Endothelial cell of umbilical vein (primary cell): ENCODE measurements at regions not wholly inside any gene's neighbourhood (a gene's known extent, or its start where the extent isn't known, plus 50 kb on each side); places are given as distances from the start of the nearest gene placed in this dataset.

Source experiments
- BruUV-seq: library from RNA; stranded (reverse); fragments of 400-500 nt; replicated peaks from 2 replicates; lab custom pipeline; 2021; lab: Mats Ljungman, UMichigan
- CTCF ChIA-PET: fragments of 300-600, 350-600 bp; sonication (Branson Sonifier 250); formaldehyde crosslinking; loops from one replicate; lab custom pipeline; 2021; ENCODE audit warnings: antibody characterized with exemption, inconsistent platforms; lab: Charles Lee
- POLR2A ChIA-PET: fragments of 300-600, 350-600 bp; sonication (Branson Sonifier 250); formaldehyde crosslinking; loops from one replicate; lab custom pipeline; 2021; ENCODE audit warnings: antibody characterized with exemption, inconsistent platforms; lab: Charles Lee
- DNase-seq: peaks from one replicate; pipeline ENCODE4 v3.0.0-alpha.2; 2011; ENCODE audit warnings: low read depth, low spot score
- FAIRE-seq: peaks from 2 replicates; lab custom pipeline; 2011; peaks lifted over from hg19 to GRCh38; lab: Jason Lieb, UNC
- H2AFZ ChIP-seq: 2 replicates; pipeline ENCODE4 v1.6.0; 2012; ENCODE audit warnings: low read depth, low read length, control low read depth, inconsistent platforms
- H3K27ac ChIP-seq: 2 replicates; pipeline ENCODE4 v1.5.1; 2011; ENCODE audit warnings: low read depth, mild to moderate bottlenecking, control low read depth, low read length, moderate library complexity; ENCODE audit not compliant: insufficient read depth
- H3K27me3 ChIP-seq, 2 experiments: 2 replicates each; pipeline versions ENCODE4 v1.6.0 to v1.6.1; 2011; ENCODE audit warnings: low read length in 2 of 2, mixed read lengths in 1 of 2; ENCODE audit not compliant: control insufficient read depth in 2 of 2, insufficient read depth in 2 of 2
- H3K36me3 ChIP-seq, 2 experiments: 2 replicates in 1 of 2; 3 replicates in 1 of 2; pipeline ENCODE4 v1.5.1; 2011; ENCODE audit warnings: low read length in 2 of 2, mild to moderate bottlenecking in 1 of 2, moderate library complexity in 1 of 2; ENCODE audit not compliant: control insufficient read depth in 2 of 2, insufficient read depth in 2 of 2; ENCODE audit errors: extremely low read depth in 1 of 2
- H3K4me1 ChIP-seq: 3 replicates; pipeline ENCODE4 v1.5.1; 2011; ENCODE audit warnings: mild to moderate bottlenecking, low read length; ENCODE audit not compliant: control insufficient read depth, insufficient read depth; ENCODE audit errors: extremely low read depth
- H3K4me2 ChIP-seq: 2 replicates; pipeline ENCODE4 v1.6.1; 2011; ENCODE audit warnings: low read length, control low read depth, mixed read lengths; ENCODE audit not compliant: insufficient read depth
- H3K4me3 ChIP-seq, 3 experiments: fragments of 200-600 bp in 1 of 3; sonication (generic), shearing (Covaris generic) in 1 of 3; replicated peaks in 1 of 3; 2 replicates each; pipeline ENCODE4 v1.5.1; 2011 to 2016; ENCODE audit warnings: control low read depth in 3 of 3, low read length in 3 of 3, mild to moderate bottlenecking in 2 of 3, inconsistent platforms in 1 of 3, low read depth in 1 of 3, moderate library complexity in 1 of 3; ENCODE audit not compliant: insufficient read depth in 1 of 3
- H3K79me2 ChIP-seq: 2 replicates; pipeline ENCODE4 v1.6.0; 2012; ENCODE audit warnings: low read length, inconsistent platforms; ENCODE audit not compliant: control insufficient read depth, insufficient read depth
- H3K9ac ChIP-seq: replicated peaks from 2 replicates; pipeline ENCODE3; 2011; ENCODE audit warnings: low read length, control low read depth; ENCODE audit not compliant: insufficient read depth; ENCODE audit errors: extremely low read depth
- H3K9me1 ChIP-seq: replicated peaks from 3 replicates; pipeline ENCODE4 v1.6.0; 2011; ENCODE audit warnings: mild to moderate bottlenecking, low read length; ENCODE audit not compliant: control insufficient read depth, insufficient read depth; ENCODE audit errors: extremely low read depth
- H3K9me3 ChIP-seq: replicated peaks from 2 replicates; pipeline ENCODE4 v1.5.1; 2012; ENCODE audit warnings: low read length, inconsistent platforms; ENCODE audit not compliant: control insufficient read depth, insufficient read depth
- H4K20me1 ChIP-seq: replicated peaks from 2 replicates; pipeline ENCODE3; 2011; ENCODE audit warnings: mild to moderate bottlenecking, low read length; ENCODE audit not compliant: control insufficient read depth, insufficient read depth; ENCODE audit errors: extremely low read depth
- EZH2 ChIP-seq: IDR thresholded peaks from 2 replicates; pipeline ENCODE4 v1.6.1; 2012; ENCODE audit warnings: borderline replicate concordance, low read depth, mild to moderate bottlenecking, moderate library complexity, low read length, inconsistent platforms; ENCODE audit not compliant: severe bottlenecking
- GATA2 ChIP-seq: IDR thresholded peaks from 2 replicates; pipeline ENCODE4 v1.7.0; 2011; ENCODE audit warnings: low read depth, mild to moderate bottlenecking, moderate library complexity, mixed read lengths, low read length; ENCODE audit not compliant: insufficient read length, insufficient read depth
- JUN ChIP-seq: IDR thresholded peaks from 2 replicates; pipeline ENCODE4 v1.6.1; 2011; ENCODE audit warnings: borderline replicate concordance, low read depth; ENCODE audit not compliant: insufficient read length, insufficient read depth
- MYC ChIP-seq: IDR thresholded peaks from one replicate; pipeline ENCODE4 v1.6.1; 2011; ENCODE audit warnings: mild to moderate bottlenecking, low read depth, low read length
- POLR2A ChIP-seq: IDR thresholded peaks from 2 replicates; pipeline ENCODE4 v1.6.1; 2012; ENCODE audit warnings: low read depth, mild to moderate bottlenecking, control low read depth, low read length
- POLR2AphosphoS5 ChIP-seq: IDR thresholded peaks from 2 replicates; pipeline ENCODE4 v1.6.1; 2012; ENCODE audit warnings: low read depth, mild to moderate bottlenecking, control low read depth, low read length, moderate library complexity; ENCODE audit not compliant: insufficient read depth
- dilution Hi-C: fragments of 300-500 bp; cut with MboI; formaldehyde crosslinking; loops from one replicate; pipeline ENCODE4 v1.15.0; 2019; ENCODE audit warnings: low sequenced_read_pairs; ENCODE audit not compliant: extremely low pct_ligation_motif_present
- intact Hi-C: fragments of 100-400 bp; cut with micrococcal nuclease; formaldehyde crosslinking; loops from one replicate; pipeline ENCODE4 v1.10.0; 2022
- TF ChIP-seq, protein P1 (sequence below), 2 donors: IDR thresholded peaks; 1 replicate in 1 of 2; 2 replicates in 1 of 2; pipeline ENCODE4 v1.5.1; 2011; ENCODE audit warnings: low read length in 2 of 2, mild to moderate bottlenecking in 2 of 2, moderate library complexity in 2 of 2, control low read depth in 1 of 2, inconsistent platforms in 1 of 2, low read depth in 1 of 2; ENCODE audit not compliant: insufficient read depth in 1 of 2; ENCODE audit errors: extremely low read depth in 1 of 2

DNA sequence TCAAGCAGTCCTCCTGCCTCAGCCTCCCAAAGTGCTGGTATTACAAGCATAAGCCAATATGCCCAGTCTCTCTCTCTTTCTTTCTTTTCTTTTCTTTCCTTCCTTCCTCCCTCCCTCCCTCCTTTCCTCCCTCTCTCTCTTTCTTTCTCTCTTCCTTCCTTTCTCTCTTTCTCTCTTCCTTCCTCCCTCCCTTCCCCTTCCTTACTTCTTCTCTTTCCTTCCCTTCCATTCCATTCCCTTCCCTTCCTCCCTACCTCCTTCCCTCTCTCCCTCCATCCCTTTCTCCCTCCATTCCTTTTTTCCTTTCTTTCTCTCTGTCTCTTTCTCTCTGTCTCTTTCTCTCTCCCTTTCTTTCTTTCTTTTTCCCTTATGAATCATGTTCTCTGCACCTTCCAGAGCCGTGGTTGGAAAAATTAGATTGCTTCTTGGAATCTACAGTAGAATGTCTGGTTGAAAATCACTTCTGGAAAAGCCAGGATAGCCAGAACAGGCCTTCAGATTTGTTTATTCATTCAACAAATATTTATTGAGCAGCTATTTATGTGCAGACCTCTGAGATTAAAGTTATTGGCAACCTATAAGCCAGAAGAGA, 68.4 kb upstream of the ARHGAP5 start:
- no peak for DNase-seq
- Histone ChIP-seq H3K36me3 (no peaks in the 10 kb centered on the region), H3K9me3 (no peaks in the 10 kb centered on the region), H3K27me3 (no peaks in the 10 kb centered on the region), H3K4me1 (peaks cover 7% of the 10 kb centered on the region), H3K9ac (no peak overlapping the region), H3K4me3 (no peak overlapping the region), H3K79me2 (no peaks in the 10 kb centered on the region), H3K9me1 (no peaks in the 10 kb centered on the region), H2AFZ (no peak overlapping the region), H3K4me2 (no peak overlapping the region), H4K20me1 (no peaks in the 10 kb centered on the region), H3K27ac (no peak overlapping the region)
- no peak for FAIRE-seq
- intact Hi-C loops (no loop called here), dilution Hi-C loops (no loop called here)
- CTCF ChIA-PET = interaction anchor here (0.6 kb wide), 1 partner anchor 87 kb away, joined by 3 read pairs; no protein-coding TSS in a partner anchor
- BruUV-seq = no TSS peak
- POLR2A ChIA-PET = no interaction called here
- TF ChIP-seq POLR2AphosphoS5 (no peak), EZH2 (no peak), GATA2 (no peak), MYC (no peak), POLR2A (no peak), JUN (no peak)
- TF ChIP-seq, protein P1, sequence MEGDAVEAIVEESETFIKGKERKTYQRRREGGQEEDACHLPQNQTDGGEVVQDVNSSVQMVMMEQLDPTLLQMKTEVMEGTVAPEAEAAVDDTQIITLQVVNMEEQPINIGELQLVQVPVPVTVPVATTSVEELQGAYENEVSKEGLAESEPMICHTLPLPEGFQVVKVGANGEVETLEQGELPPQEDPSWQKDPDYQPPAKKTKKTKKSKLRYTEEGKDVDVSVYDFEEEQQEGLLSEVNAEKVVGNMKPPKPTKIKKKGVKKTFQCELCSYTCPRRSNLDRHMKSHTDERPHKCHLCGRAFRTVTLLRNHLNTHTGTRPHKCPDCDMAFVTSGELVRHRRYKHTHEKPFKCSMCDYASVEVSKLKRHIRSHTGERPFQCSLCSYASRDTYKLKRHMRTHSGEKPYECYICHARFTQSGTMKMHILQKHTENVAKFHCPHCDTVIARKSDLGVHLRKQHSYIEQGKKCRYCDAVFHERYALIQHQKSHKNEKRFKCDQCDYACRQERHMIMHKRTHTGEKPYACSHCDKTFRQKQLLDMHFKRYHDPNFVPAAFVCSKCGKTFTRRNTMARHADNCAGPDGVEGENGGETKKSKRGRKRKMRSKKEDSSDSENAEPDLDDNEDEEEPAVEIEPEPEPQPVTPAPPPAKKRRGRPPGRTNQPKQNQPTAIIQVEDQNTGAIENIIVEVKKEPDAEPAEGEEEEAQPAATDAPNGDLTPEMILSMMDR (IDR thresholded peaks at IDR 0.05; ENCODE audit: extremely low read depth in 1 of 2, insufficient read depth in 1 of 2, low read depth in 1 of 2, low read length in 2 of 2) = no peak
